HEK293T (cell line): ENCODE measurements at regions not wholly inside any gene's neighbourhood (a gene's known extent, or its start where the extent isn't known, plus 50 kb on each side); places are given as distances from the start of the nearest gene placed in this dataset.

Experiments
- BHLHE40 ChIP-seq: fragments of 450-650 bp; IDR thresholded peaks from 2 replicates; pipeline ENCODE4 v1.6.1; 2016; ENCODE audit warnings: mild to moderate bottlenecking, moderate library complexity, borderline replicate concordance
- ELF4 ChIP-seq: fragments of 450-650 bp; IDR thresholded peaks from 2 replicates; pipeline ENCODE4 v1.6.1; 2017; ENCODE audit warnings: antibody characterized with exemption
- FOXK2 ChIP-seq: fragments of 450-650 bp; IDR thresholded peaks from 2 replicates; pipeline ENCODE4 v1.6.1; 2016; ENCODE audit warnings: mild to moderate bottlenecking
- FOXM1 ChIP-seq: fragments of 450-650 bp; IDR thresholded peaks from 2 replicates; pipeline ENCODE4 v1.6.1; 2017; ENCODE audit warnings: mild to moderate bottlenecking, borderline replicate concordance
- HDGF ChIP-seq: fragments of 450-650 bp; IDR thresholded peaks from 2 replicates; pipeline ENCODE4 v1.6.1; 2017; ENCODE audit warnings: antibody characterized with exemption, borderline replicate concordance
- NFRKB ChIP-seq: fragments of 450-650 bp; IDR thresholded peaks from 2 replicates; pipeline ENCODE4 v1.6.1; 2016; ENCODE audit warnings: mild to moderate bottlenecking, moderate library complexity
- PKNOX1 ChIP-seq: fragments of 450-650 bp; IDR thresholded peaks from 2 replicates; pipeline ENCODE4 v1.6.1; 2016
- SP1 ChIP-seq: fragments of 450-650 bp; IDR thresholded peaks from 2 replicates; pipeline ENCODE4 v1.6.1; 2017
- SUZ12 ChIP-seq: fragments of 450-650 bp; IDR thresholded peaks from 2 replicates; pipeline ENCODE4 v1.6.1; 2016; ENCODE audit warnings: mild to moderate bottlenecking
- TARDBP ChIP-seq: fragments of 450-650 bp; IDR thresholded peaks from 2 replicates; pipeline ENCODE4 v1.6.1; 2016

DNA sequence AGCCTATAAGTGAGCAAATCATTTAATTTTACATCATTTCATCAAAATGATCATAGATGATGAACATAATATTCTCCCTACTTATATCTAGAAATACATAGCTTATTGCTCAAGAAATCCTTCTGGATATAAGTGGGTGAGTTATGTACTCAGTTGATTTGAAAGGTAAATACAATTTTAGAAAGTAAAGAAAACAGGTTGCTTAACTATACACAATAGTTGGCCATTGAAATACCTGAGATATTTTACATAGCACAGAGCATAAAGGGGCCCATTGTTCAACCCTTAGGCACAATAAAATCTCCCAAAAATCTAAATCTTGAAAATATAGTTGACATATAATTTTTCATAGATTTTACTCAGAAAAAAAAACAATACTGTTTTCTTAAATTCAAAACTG, 782.0 kb upstream of the KLHL1 start:
- TF ChIP-seq HDGF (no peak), FOXK2 (no peak), FOXM1 (no peak), BHLHE40 (no peak), PKNOX1 (no peak), NFRKB (no peak), SUZ12 (no peak), ELF4 (no peak), TARDBP (no peak), SP1 (no peak)
